Keratinocyte (primary cell): ENCODE measurements at regions not wholly inside any gene's neighbourhood (a gene's known extent, or its start where the extent isn't known, plus 50 kb on each side); places are given as distances from the start of the nearest gene placed in this dataset.

Experiments used
- DNase-seq: peaks from one replicate; pipeline ENCODE4 v3.0.0-alpha.2; 2011; ENCODE audit warnings: low read depth, missing footprints, low spot score
- FAIRE-seq: peaks from 2 replicates; lab custom pipeline; 2011; peaks lifted over from hg19 to GRCh38; lab: Jason Lieb, UNC
- H2AFZ ChIP-seq: 2 replicates; pipeline ENCODE4 v1.6.0; 2012; ENCODE audit warnings: low read length, control low read depth, inconsistent platforms; ENCODE audit not compliant: control insufficient read depth
- H3K27ac ChIP-seq: 2 replicates; pipeline ENCODE4 v1.5.1; 2011; ENCODE audit warnings: low read length; ENCODE audit not compliant: control insufficient read depth, insufficient read depth
- H3K27me3 ChIP-seq: 3 replicates; pipeline ENCODE4 v1.6.0; 2011; ENCODE audit warnings: low read length; ENCODE audit not compliant: control insufficient read depth, insufficient read depth; ENCODE audit errors: extremely low read depth
- H3K36me3 ChIP-seq, 2 experiments: 2 replicates in 1 of 2; 3 replicates in 1 of 2; pipeline ENCODE4 v1.5.1; 2011; ENCODE audit warnings: low read length in 2 of 2, mild to moderate bottlenecking in 1 of 2; ENCODE audit not compliant: control insufficient read depth in 2 of 2, insufficient read depth in 2 of 2; ENCODE audit errors: extremely low read depth in 1 of 2
- H3K4me1 ChIP-seq: 3 replicates; pipeline ENCODE4 v1.5.1; 2011; ENCODE audit warnings: low read length; ENCODE audit not compliant: control insufficient read depth, insufficient read depth; ENCODE audit errors: extremely low read depth
- H3K4me2 ChIP-seq: 3 replicates; pipeline ENCODE4 v1.6.0; 2011; ENCODE audit warnings: low read depth, low read length; ENCODE audit not compliant: control insufficient read depth, insufficient read depth; ENCODE audit errors: extremely low read depth
- H3K4me3 ChIP-seq, 3 experiments: fragments of 200-600 bp in 1 of 3; sonication (generic) in 1 of 3; 2 replicates in 2 of 3; 3 replicates in 1 of 3; pipeline ENCODE4 v1.5.1; 2011 to 2016; ENCODE audit warnings: low read length in 3 of 3, mild to moderate bottlenecking in 3 of 3, control low read depth in 2 of 3, inconsistent platforms in 1 of 3, low read depth in 1 of 3, mixed read lengths in 1 of 3, mixed run types in 1 of 3, moderate library complexity in 1 of 3; ENCODE audit not compliant: control insufficient read depth in 2 of 3, insufficient read depth in 2 of 3; ENCODE audit errors: extremely low read depth in 1 of 3
- H3K79me2 ChIP-seq: 2 replicates; pipeline ENCODE4 v1.6.0; 2012; ENCODE audit warnings: low read length; ENCODE audit not compliant: control insufficient read depth, insufficient read depth
- H3K9ac ChIP-seq: 3 replicates; pipeline ENCODE4 v1.6.0; 2011; ENCODE audit warnings: low read length; ENCODE audit not compliant: control insufficient read depth, insufficient read depth; ENCODE audit errors: extremely low read depth
- H3K9me1 ChIP-seq: 3 replicates; pipeline ENCODE4 v1.6.0; 2011; ENCODE audit warnings: low read length; ENCODE audit not compliant: control insufficient read depth, insufficient read depth; ENCODE audit errors: extremely low read depth
- H3K9me3 ChIP-seq: 2 replicates; pipeline ENCODE4 v1.5.1; 2012; ENCODE audit warnings: low read depth, low read length; ENCODE audit not compliant: control insufficient read depth
- H4K20me1 ChIP-seq: 3 replicates; pipeline ENCODE4 v1.6.0; 2011; ENCODE audit warnings: low read length; ENCODE audit not compliant: control insufficient read depth, insufficient read depth; ENCODE audit errors: extremely low read depth
- CTCF ChIP-seq, 3 experiments: IDR thresholded peaks in 1 of 3; conservative IDR thresholded peaks in 1 of 3; optimal IDR thresholded peaks in 1 of 3; 2 replicates in 2 of 3; 3 replicates in 1 of 3; pipeline versions ENCODE3 to v1.5.1; 2011; ENCODE audit warnings: low read length in 3 of 3, mild to moderate bottlenecking in 3 of 3, moderate library complexity in 2 of 3, control low read depth in 1 of 3, inconsistent platforms in 1 of 3; ENCODE audit not compliant: insufficient read depth in 2 of 3; ENCODE audit errors: extremely low read depth in 1 of 3
- EZH2 ChIP-seq: IDR thresholded peaks from one replicate; pipeline ENCODE4 v1.6.1; 2012; ENCODE audit warnings: inconsistent platforms, mild to moderate bottlenecking, low read length, moderate library complexity
- dilution Hi-C: fragments of 300-500 bp; cut with MboI; formaldehyde crosslinking; loops from one replicate; pipeline ENCODE4 v1.7.0; 2020; ENCODE audit warnings: low sequenced_read_pairs; ENCODE audit not compliant: extremely low pct_ligation_motif_present

DNA sequence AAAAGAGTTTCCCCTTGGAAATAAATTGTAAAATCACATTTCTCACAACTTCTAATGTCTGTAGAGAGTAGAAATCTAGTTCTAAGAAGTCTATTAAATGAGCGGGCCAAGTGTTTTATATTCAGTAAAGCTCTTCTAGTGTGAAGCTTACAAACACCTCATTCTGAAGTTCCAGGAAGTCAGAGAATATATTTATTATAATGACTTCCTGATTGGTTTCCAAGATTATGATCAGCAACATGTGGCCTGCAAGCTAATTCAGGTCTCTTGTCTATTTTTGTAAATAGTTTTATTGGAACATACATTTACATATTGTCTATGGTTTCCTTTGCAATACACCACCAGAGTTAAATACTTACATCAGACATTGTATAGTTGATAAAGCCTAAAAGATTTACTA, 603.9 kb downstream of the AMY1C start:
- no peak overlapping the region for H3K27ac ChIP-seq
- dilution Hi-C loops = no loop called here
- H3K27me3 ChIP-seq = no peaks in the 10 kb centered on the region
- H3K4me1 ChIP-seq = no peaks in the 10 kb centered on the region
- no peak overlapping the region for H2AFZ ChIP-seq
- no peaks in the 10 kb centered on the region for H3K79me2 ChIP-seq
- no peak for TF ChIP-seq CTCF (optimal IDR thresholded peaks at IDR 0.05 in 1 of 3, IDR thresholded peaks at IDR 0.05 in 1 of 3, conservative IDR thresholded peaks at IDR 0.05 in 1 of 3; ENCODE audit: extremely low read depth in 1 of 3, insufficient read depth in 2 of 3, low read length in 3 of 3)
- TF ChIP-seq EZH2 = no peak
- no peaks in the 10 kb centered on the region for H3K36me3 ChIP-seq
- no peak for FAIRE-seq
- no peak overlapping the region for H3K4me2 ChIP-seq
- H4K20me1 ChIP-seq = no peaks in the 10 kb centered on the region
- no peak overlapping the region for H3K4me3 ChIP-seq
- H3K9me3 ChIP-seq = no peaks in the 10 kb centered on the region
- H3K9me1 ChIP-seq = no peaks in the 10 kb centered on the region
- no peak overlapping the region for H3K9ac ChIP-seq
- DNase-seq = no peak

DNA sequence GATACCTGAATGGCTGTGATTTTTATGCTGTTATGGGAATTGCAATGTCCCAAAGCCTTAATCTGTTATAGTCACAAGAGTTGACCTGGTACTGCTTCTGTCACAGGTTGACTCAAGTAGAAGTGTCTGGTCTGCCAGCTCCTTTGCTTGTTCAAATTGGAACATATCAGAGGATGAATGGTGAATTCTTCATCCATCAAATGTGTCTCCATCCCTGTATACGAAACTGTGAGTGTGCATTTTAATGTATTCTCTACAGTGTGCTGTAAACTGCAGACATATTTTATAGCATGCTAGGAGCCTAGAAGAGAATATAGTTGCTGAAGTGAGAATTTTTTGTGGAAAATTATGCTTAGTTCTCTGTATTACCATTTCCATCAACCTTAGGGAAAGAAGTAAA, 608.4 kb downstream of the AMY1C start:
- H3K4me1 ChIP-seq = no peaks in the 10 kb centered on the region
- no peaks in the 10 kb centered on the region for H4K20me1 ChIP-seq
- no peak overlapping the region for H3K9ac ChIP-seq
- H3K4me3 ChIP-seq = no peak overlapping the region
- no peak for TF ChIP-seq CTCF (optimal IDR thresholded peaks at IDR 0.05 in 1 of 3, IDR thresholded peaks at IDR 0.05 in 1 of 3, conservative IDR thresholded peaks at IDR 0.05 in 1 of 3; ENCODE audit: extremely low read depth in 1 of 3, insufficient read depth in 2 of 3, low read length in 3 of 3)
- H3K27ac ChIP-seq = no peak overlapping the region
- H3K4me2 ChIP-seq = no peak overlapping the region
- no peak for DNase-seq
- FAIRE-seq = no peak
- no peaks in the 10 kb centered on the region for H3K27me3 ChIP-seq
- H3K9me1 ChIP-seq = no peaks in the 10 kb centered on the region
- dilution Hi-C loops = no loop called here
- no peaks in the 10 kb centered on the region for H3K36me3 ChIP-seq
- H3K9me3 ChIP-seq = no peaks in the 10 kb centered on the region
- H3K79me2 ChIP-seq = no peaks in the 10 kb centered on the region
- H2AFZ ChIP-seq = no peak overlapping the region
